Tibial artery (tissue), 4 donors: ENCODE measurements at regions not wholly inside any gene's neighbourhood (a gene's known extent, or its start where the extent isn't known, plus 50 kb on each side); places are given as distances from the start of the nearest gene placed in this dataset.

Experiments
- DNase-seq, 2 donors: peaks; one replicate each; pipeline ENCODE4 v3.0.0-alpha.2; 2019
- H3K27ac ChIP-seq, 2 donors: fragments of 200-600 bp; sonication (generic) in 1 of 2; 1 replicate in 1 of 2; 2 replicates in 1 of 2; pipeline ENCODE4 v1.5.1; 2018 to 2019; ENCODE audit warnings: mild to moderate bottlenecking in 1 of 2
- H3K27me3 ChIP-seq, 2 donors: fragments of 200-600 bp; sonication (generic) in 1 of 2; one replicate each; pipeline versions ENCODE4 v1.5.1 to v1.6.0; 2016 to 2019
- H3K36me3 ChIP-seq, 3 donors: fragments of 200-600 bp; sonication (generic) in 2 of 3; one replicate each; pipeline ENCODE4 v1.5.1; 2016 to 2019; ENCODE audit warnings: mild to moderate bottlenecking in 2 of 3
- H3K4me1 ChIP-seq, 4 donors: fragments of 200-600 bp; sonication (generic) in 2 of 4; 1 replicate in 3 of 4; 2 replicates in 1 of 4; pipeline ENCODE4 v1.5.1; 2016 to 2019
- H3K4me3 ChIP-seq, 2 donors: fragments of 200-600 bp; sonication (generic) in 1 of 2; 1 replicate in 1 of 2; 2 replicates in 1 of 2; pipeline ENCODE4 v1.5.1; 2018 to 2019; ENCODE audit warnings: mild to moderate bottlenecking in 2 of 2
- H3K9me3 ChIP-seq, 3 donors: fragments of 200-600 bp; sonication (generic) in 1 of 3; one replicate each; pipeline ENCODE4 v1.5.1; 2016 to 2019
- intact Hi-C: fragments of 100-400 bp; cut with DNase I; formaldehyde crosslinking; loops from one replicate; pipeline ENCODE4 v1.15.0; 2023; ENCODE audit warnings: low total_unique reads
- TF ChIP-seq, protein P1 (sequence below), 2 experiments: fragments of 200-600 bp in 1 of 2; fragments of 450-650 bp in 1 of 2; IDR thresholded peaks; one replicate each; pipeline ENCODE4 v1.5.1; 2017 to 2019; ENCODE audit warnings: antibody characterized with exemption in 2 of 2, mild to moderate bottlenecking in 1 of 2, moderate library complexity in 1 of 2

DNA sequence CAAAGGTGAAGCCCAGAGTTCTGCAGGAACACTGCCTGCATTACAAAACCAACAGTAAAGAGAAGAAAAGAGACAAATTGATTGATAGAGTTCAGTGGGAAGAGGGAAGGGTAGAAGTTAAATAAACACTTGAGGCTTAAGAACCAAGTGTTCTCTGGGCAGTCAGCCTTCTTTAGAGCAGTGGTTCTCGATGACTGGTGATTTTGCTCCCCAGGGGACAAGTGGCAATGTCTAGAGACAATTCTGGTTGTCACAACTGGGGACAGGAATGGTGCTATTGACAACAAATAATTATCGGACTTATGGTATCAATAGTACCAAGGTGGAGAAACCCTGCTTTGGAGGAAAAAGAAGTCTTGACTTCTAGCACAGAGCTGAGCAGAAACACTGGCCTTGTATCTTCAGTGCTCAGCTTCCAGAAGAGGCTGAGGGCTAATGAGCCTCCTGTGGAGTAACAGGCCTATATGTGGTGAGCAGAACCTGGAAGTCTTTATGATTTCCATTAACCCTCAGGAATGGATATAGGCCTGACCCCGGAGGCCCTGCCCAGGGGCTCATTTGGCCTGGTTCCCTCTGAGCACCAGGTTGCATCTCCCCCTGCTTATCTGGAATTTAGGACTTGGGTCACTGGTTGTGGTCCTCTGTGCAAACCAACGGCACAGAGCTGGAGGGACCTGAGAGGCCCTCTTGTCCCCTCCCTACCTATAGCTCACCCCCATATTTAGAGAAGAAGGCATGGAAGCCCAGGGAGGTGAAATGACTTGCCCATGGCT is 204.6 kb upstream of the PWP1 start:
- intact Hi-C loops: no loop called here
- Histone ChIP-seq H3K36me3 (no peaks in the 10 kb centered on the region), H3K4me3 (no peak overlapping the region), H3K4me1 (no peaks in the 10 kb centered on the region), H3K27ac (no peak overlapping the region), H3K9me3 (no peaks in the 10 kb centered on the region), H3K27me3 (peaks cover 0 to 3% of the 10 kb centered on the region in 2 donors)
- TF ChIP-seq, protein P1, sequence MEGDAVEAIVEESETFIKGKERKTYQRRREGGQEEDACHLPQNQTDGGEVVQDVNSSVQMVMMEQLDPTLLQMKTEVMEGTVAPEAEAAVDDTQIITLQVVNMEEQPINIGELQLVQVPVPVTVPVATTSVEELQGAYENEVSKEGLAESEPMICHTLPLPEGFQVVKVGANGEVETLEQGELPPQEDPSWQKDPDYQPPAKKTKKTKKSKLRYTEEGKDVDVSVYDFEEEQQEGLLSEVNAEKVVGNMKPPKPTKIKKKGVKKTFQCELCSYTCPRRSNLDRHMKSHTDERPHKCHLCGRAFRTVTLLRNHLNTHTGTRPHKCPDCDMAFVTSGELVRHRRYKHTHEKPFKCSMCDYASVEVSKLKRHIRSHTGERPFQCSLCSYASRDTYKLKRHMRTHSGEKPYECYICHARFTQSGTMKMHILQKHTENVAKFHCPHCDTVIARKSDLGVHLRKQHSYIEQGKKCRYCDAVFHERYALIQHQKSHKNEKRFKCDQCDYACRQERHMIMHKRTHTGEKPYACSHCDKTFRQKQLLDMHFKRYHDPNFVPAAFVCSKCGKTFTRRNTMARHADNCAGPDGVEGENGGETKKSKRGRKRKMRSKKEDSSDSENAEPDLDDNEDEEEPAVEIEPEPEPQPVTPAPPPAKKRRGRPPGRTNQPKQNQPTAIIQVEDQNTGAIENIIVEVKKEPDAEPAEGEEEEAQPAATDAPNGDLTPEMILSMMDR (IDR thresholded peaks at IDR 0.05): no peak
- no peak for DNase-seq

DNA sequence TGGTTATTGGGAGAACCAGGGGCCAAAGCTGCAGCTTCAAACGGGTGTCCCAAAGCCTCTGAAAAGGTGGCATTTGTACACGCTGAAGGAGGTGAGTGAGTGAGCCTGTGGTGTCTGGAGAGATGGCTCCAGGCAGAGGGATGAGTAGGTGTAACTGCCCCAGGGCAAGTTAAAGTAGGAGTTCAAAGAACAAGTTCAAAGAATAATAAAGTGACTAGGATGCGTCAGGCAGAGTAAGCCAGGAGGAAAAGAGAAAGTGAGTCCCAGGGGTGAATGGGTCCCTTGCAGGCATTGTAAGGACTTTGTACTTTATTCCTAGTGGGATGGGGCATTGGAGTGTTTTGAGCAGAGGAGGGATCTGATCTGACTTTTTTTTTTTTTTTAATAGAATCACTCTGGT is 201.4 kb upstream of the PWP1 start:
- Histone ChIP-seq H3K27ac (no peak overlapping the region), H3K4me3 (no peak overlapping the region), H3K27me3 (peaks cover 0 to 3% of the 10 kb centered on the region in 2 donors), H3K9me3 (no peaks in the 10 kb centered on the region), H3K4me1 (no peaks in the 10 kb centered on the region), H3K36me3 (no peaks in the 10 kb centered on the region)
- no peak for DNase-seq
- TF ChIP-seq, protein P1 (IDR thresholded peaks at IDR 0.05): no peak
- intact Hi-C loops: no loop called here

DNA sequence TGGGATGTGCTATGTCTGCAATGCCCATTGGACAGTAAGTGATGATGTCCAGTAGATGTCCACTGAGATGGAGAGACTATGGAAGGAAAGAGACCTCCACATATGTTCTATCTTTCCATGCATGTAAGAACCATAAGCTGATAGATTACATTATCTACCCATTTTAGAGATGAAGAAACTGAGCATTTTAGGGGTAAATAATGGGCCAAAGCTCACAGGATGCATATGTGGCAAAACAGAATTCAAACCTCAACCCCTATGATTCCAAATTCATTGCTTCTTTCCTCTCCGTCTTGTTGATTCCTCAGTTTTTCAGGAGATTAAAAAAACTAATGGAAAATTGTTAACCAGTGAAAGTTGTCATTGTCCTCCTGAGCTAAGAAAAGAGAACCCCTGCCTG is 200.7 kb upstream of the PWP1 start:
- DNase-seq: no peak
- Histone ChIP-seq H3K27me3 (peaks cover 0 to 3% of the 10 kb centered on the region in 2 donors), H3K4me1 (no peaks in the 10 kb centered on the region), H3K9me3 (no peaks in the 10 kb centered on the region), H3K4me3 (no peak overlapping the region), H3K27ac (no peak overlapping the region), H3K36me3 (no peaks in the 10 kb centered on the region)
- intact Hi-C loops: no loop called here
- TF ChIP-seq, protein P1 (IDR thresholded peaks at IDR 0.05): no peak

DNA sequence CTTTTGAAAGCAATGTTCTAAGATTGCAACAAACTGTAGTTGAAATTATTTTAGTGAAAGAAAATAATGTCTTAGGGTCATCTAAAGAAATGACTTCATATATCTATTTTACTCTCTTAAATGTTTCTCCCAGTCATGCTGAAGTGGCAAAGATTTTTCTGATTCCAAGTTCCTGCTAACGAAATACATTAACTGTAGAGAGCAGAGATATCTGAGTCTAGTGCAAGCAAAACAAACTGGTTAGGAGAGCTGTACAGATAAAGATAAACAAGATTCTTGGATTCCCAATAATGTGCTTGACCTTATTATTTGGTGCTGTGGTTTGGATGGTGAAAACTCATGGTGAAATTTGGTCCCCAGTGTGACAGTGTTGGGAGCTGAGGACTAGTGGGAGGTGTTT is 199.9 kb upstream of the PWP1 start:
- H3K27ac ChIP-seq: no peak overlapping the region
- no peaks in the 10 kb centered on the region for H3K36me3 ChIP-seq
- H3K4me1 ChIP-seq: no peaks in the 10 kb centered on the region
- intact Hi-C loops: no loop called here
- H3K4me3 ChIP-seq: no peak overlapping the region
- no peaks in the 10 kb centered on the region for H3K9me3 ChIP-seq
- TF ChIP-seq, protein P1 (IDR thresholded peaks at IDR 0.05): no peak
- peaks cover 0 to 6% of the 10 kb centered on the region in 2 donors for H3K27me3 ChIP-seq
- DNase-seq: no peak

DNA sequence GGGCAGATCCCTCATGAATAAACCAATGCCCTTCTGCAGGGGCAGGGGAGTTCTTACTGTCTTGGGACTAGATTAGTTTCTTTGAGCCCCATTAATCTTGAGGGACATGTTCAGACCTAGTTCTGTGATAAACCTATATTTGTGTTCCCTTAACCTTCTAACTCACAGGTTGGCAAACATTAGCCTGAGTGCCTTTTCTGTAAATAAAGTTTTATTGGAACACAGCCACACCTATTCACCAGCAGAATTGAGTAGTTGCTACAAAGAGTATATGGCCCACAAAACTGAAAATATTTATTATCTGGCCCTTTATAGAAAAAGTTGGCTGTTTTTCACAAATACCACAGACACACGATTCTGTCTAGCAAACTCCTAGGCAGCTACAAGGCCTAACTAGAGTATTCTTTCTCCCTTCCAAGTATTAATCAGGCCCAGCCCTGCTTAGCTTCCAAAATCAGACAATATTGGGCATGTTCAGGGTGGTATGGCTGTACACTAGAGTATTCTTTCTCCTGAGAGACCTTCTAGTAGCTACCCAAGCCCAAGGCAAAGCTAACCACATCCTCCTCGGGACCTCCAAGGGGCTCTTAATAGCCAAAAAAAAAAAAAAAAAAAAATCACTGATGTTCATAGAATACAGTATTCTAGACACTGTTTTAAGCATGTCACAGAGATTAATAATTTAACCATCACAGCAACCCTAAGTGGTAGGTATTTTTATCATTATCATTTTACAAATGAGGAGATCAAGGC is 199.3 kb upstream of the PWP1 start:
- Histone ChIP-seq H3K4me3 (no peak overlapping the region), H3K27ac (no peak overlapping the region), H3K36me3 (no peaks in the 10 kb centered on the region), H3K9me3 (no peaks in the 10 kb centered on the region), H3K4me1 (no peaks in the 10 kb centered on the region), H3K27me3 (peaks cover 0 to 6% of the 10 kb centered on the region in 2 donors)
- intact Hi-C loops: no loop called here
- TF ChIP-seq, protein P1 (IDR thresholded peaks at IDR 0.05): no peak
- DNase-seq: no peak
